ENCODE measurements at regions not wholly inside any gene's neighbourhood (a gene's known extent, or its start where the extent isn't known, plus 50 kb on each side); places are given as distances from the start of the nearest gene placed in this dataset.

DNA sequence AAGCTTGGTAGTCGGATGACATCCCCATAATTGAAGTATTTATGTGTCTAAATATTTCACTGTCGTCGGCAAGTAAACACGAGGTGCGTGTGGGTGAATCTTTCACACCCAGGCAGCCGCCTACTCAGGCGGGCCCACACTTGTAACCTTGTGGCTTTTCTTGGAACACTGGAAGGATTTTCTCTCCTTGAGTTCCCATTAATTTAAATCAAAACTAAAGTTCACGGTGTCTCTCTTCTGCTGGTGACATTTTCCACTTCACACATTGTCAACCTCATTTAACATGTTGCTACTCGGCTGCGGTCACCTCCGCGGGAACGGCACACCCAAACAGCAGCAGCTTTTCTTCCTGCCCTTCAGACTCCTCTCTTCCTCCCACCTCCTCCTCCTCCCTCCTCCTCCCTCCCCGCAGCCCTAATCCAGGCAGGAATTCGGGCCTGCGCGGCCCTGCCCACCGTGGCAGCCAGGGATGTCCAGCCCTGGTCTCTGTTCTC, 336.6 kb downstream of the QKI start:
- no TSS peak for BruUV-seq (replicated peaks)
- dilution Hi-C loops (cut with HindIII; ENCODE audit: low sequenced_read_pairs, unreplicated experiment): no loop called here
- Histone ChIP-seq H3K14ac (replicated peaks; ENCODE audit: low read depth, low read length) (no peak overlapping the region), H4K91ac (ENCODE audit: insufficient read depth, low read depth, low read length) (no peak overlapping the region), H2BK120ac (ENCODE audit: low read depth, low read length) (no peak overlapping the region), H2AFZ (replicated peaks; ENCODE audit: low read length, poor library complexity) (no peak overlapping the region), H2BK20ac (ENCODE audit: low read depth, low read length) (no peak overlapping the region), H4K8ac (ENCODE audit: low read depth in 2 of 2, low read length in 2 of 2) (no peak overlapping the region), H3K36me3 (ENCODE audit: control insufficient read depth, insufficient read depth, low read length) (no peaks in the 10 kb centered on the region), H2BK5ac (ENCODE audit: low read depth, low read length, poor library complexity, severe bottlenecking) (no peak overlapping the region), H3K27me3 (ENCODE audit: control insufficient read depth, insufficient read depth, low read length) (no peaks in the 10 kb centered on the region), H3K23ac (ENCODE audit: low read depth, low read length) (no peak overlapping the region), H2AK9ac (replicated peaks; ENCODE audit: low read depth, low read length, poor library complexity) (no peak overlapping the region), H3K9me3 (ENCODE audit: control insufficient read depth, insufficient read depth, low read length) (peaks cover 4% of the 10 kb centered on the region; the same call in 1 of the 2 replicates), H3K4me2 (ENCODE audit: low read depth, low read length) (no peak overlapping the region), H3K4ac (ENCODE audit: low read depth, low read length) (no peak overlapping the region), H4K20me1 (ENCODE audit: insufficient read depth, low read length) (no peaks in the 10 kb centered on the region), H3K9ac (ENCODE audit: low read depth, low read length) (no peak overlapping the region), H3K18ac (ENCODE audit: low read depth, low read length) (no peak overlapping the region), H3K27ac (ENCODE audit: insufficient read depth, low read length) (no peak overlapping the region), H3K79me1 (ENCODE audit: low read depth in 1 of 2, low read length in 2 of 2) (no peaks in the 10 kb centered on the region), H2AK5ac (ENCODE audit: low read depth, low read length) (no peak overlapping the region), H3K4me1 (ENCODE audit: control insufficient read depth, insufficient read depth, low read length) (no peaks in the 10 kb centered on the region), H3K4me3 (ENCODE audit: insufficient read depth, low read depth, low read length) (no peak overlapping the region), H4K5ac (ENCODE audit: low read depth, low read length) (no peak overlapping the region), H2BK15ac (ENCODE audit: low read depth, low read length) (no peak overlapping the region), H3K56ac (ENCODE audit: extremely low read depth, insufficient read depth, low read length) (no peak overlapping the region), H3K9me1 (ENCODE audit: insufficient read depth, low read length) (peaks cover 3% of the 10 kb centered on the region; the same call in 1 of the 2 replicates)
- intact Hi-C loops (cut with micrococcal nuclease): no loop called here
- ChIA-PET POLR2A (ENCODE audit: unreplicated experiment) (no interaction called here), CTCF (no interaction called here)
- ATAC-seq (ENCODE audit: low read depth) (no peak), DNase-seq (no peak)
- TF ChIP-seq CEBPB (IDR thresholded peaks at IDR 0.05; ENCODE audit: low read depth, low read length): no peak
- in situ Hi-C loops (cut with MboI; ENCODE audit: low sequenced_read_pairs): no loop called here
- 85% methylated on average over 5 of the region's 18 CpGs; no CpG with 5 or more reads in 1 of the 2 experiments for WGBS, 2 experiments (ENCODE audit: extremely low coverage in 2 of 2, insufficient read length in 1 of 2)

Measured in IMR-90 (cell line).